ENCODE measurements at regions not wholly inside any gene's neighbourhood (a gene's known extent, or its start where the extent isn't known, plus 50 kb on each side); places are given as distances from the start of the nearest gene placed in this dataset.

GRCh38 chr2:163456953-163457743, 278.7 kb downstream of the FIGN start:
- DNase-seq = no peak

DNA sequence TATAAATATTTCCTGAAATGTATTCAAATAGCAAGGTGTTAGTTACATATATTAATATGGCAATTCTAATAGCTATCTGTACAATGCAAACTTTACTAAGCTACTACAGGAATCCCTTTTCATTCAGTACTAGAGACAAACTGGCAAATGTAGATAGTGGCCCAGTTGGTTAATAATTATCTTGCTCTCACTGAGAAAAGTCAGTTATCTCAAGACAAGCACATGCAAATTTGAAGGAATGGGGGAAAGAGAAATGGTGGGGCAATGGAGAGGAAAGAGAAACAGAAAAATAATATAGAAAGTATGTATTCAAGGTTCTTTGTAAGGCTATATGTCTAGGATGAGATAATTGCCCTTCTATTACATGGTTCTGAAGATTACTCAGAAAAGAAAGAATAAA, 280.0 kb downstream of the FIGN start:
- DNase-seq = no peak

GRCh38 chr2:163453920-163454319, 281.9 kb downstream of the FIGN start:
- DNase-seq = no peak

DNA sequence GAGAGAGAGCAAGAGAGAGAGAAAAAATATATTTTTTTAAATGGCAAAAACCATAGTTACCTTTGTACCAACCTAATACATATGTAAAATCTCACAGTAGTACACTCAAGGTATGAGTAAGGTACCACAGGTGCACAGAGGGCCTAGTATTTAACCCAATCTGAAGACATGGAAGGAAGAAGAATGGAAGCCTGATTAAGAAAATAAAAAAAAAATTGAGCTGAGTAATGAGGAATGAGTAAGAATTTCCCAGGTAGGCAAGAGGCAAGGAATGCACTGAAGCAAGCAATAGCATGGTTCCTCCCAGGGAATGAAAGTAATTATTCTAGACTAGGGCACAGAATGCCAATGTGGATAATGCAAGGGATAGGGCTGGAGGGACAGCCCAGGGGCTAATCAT, 294.2 kb downstream of the FIGN start:
- DNase-seq = no peak

GRCh38 chr2:163436963-163437362, 298.8 kb downstream of the FIGN start:
- DNase-seq = no peak

GRCh38 chr2:163428187-163428586, 307.6 kb downstream of the FIGN start:
- no peak for DNase-seq

DNA sequence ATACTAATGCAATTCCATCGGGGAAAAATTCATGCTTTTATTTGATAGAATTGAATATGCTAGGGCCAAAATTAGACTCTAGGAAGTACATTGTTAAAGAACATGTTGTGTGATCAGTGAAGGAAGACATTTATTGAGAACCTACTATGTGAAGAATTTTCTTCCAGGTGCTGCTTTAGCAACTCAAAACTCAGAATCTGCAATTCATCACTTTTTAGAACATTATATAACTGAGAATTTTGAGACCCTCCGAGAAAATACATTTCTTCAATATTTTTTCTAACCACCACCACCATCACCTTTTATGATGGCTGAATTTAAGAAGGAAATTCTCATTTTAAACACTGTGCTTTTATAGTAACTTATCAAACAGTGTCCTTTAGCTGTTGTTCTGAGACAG, 315.2 kb downstream of the FIGN start:
- no peak for DNase-seq

- DNase-seq = peak; percentile 27 to 28
These were observed 316.6 kb downstream of the FIGN start for GRCh38 chr2:163419000-163419830.

GRCh38 chr2:163417596-163418337, 318.0 kb downstream of the FIGN start:
- DNase-seq = no peak

GRCh38 chr2:163414121-163414520, 321.7 kb downstream of the FIGN start:
- no peak for DNase-seq

GRCh38 chr2:163407296-163407695, 328.5 kb downstream of the FIGN start:
- DNase-seq = no peak

DNA sequence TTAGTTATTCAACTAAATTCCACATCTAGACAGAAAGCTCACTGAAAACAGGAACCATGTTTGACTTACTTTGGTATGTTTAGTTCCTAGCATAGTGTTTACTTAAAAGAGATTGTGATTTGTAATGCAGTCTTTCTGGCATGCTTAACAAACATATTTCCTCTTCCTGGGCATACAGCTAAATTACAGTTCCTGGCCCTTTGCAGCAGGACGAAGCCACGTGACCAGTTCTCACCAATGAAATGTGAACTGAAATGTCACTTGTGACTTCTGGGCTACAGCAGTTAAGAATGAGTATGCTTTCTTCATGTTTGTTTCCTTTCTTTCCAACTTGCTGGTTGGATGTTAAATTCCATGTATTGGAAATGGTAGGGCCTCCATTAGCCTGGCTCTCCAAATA, 330.5 kb downstream of the FIGN start:
- no peak for DNase-seq

DNA sequence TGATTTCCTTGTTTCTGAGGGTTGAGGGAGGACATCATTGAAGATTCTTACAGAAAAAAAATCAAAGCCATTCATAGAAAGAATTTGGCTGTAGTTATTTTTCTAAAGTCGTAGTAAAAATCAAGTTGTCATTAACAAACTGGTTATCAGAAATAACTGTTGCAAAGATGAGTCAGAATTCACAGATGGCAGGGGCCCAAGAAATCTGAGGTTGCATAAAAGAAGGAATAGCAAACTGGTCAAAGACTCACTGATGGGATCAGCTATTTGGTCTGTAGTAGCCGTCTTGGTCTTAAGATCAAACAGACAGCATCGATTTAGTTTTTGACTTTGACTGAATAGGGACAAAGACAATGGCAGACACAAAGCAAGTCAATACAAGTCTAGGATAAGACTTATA, 334.3 kb downstream of the FIGN start:
- DNase-seq = no peak

DNA sequence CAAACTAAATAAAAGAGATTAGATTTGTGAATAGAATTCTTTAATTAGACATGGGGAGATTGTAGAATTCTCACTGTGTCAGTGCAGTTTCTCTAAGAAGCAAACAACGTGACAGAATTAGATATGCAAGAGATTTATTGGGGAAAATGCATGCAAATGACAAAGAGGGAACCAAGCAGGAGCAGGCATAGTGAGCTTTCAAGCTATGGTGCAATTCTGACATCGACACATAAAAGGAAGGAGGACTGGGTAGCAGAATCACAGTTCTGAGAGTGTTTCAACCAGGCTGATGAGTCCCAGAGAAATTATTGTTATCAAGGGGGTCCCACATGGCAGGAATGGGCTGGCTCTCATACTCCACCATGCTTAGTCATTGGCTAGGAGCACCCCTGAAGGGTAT, 338.4 kb downstream of the FIGN start:
- DNase-seq = peak; percentile 14 to 31

- DNase-seq = no peak
These were observed 340.2 kb downstream of the FIGN start for GRCh38 chr2:163395602-163396001.

- no peak for DNase-seq
These were observed 346.0 kb downstream of the FIGN start for GRCh38 chr2:163389838-163390237.

DNA sequence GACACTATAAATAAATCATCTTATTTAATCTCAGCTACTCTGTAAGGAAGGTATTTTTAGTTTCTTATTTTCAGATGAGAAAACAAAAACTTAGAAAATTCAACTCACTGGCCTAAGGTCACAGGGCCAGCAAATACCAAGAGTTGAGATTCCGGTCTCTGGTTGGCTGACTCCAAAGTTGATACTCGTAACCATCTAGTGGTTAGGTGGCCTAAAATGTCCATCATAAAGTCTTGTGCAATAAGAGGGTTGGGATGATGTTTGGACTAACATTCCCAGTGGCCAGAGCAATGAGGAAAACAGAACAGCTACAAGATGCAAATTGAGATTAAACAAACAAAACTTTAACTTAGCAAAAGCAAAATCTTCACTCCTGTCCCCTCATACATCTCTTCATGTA, 360.3 kb downstream of the FIGN start:
- no peak for DNase-seq

DNA sequence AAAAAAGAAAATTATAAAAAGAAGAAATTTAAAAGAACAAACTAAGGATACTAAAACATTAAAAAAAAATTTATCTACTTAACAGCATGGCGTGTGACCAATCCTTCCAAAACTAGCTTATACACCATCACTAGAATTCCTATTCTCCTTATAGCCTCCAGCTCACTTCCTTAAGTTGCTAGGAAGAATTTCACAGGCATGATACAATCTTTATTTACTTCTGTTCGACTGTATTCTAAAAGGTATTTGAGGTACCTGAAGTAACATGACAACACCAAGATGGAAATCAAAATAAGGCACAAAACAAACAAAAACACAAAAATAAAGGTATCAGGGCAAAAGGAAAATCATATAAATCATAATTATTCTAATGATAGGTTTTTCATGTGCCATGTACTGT, 360.7 kb downstream of the FIGN start:
- no peak for DNase-seq

DNA sequence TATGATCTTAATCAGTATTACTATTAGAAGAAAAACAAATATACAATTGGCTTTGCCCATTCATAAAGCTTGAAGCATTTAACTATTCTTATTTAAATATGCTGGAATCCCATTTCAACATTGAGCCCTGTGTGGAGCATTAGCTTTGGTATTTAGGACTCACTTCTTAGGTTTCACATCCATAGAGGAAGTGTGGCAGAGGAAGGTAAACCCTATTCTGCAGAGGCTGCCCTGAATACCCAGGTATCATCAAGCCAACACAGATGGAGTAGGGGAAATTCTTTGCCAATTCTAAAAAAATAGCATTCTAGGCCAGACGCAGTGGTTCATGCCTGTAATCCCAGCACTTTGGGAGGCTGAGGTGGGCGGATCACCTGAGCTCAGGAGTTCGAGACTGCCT, 361.5 kb downstream of the FIGN start:
- DNase-seq = no peak

DNA sequence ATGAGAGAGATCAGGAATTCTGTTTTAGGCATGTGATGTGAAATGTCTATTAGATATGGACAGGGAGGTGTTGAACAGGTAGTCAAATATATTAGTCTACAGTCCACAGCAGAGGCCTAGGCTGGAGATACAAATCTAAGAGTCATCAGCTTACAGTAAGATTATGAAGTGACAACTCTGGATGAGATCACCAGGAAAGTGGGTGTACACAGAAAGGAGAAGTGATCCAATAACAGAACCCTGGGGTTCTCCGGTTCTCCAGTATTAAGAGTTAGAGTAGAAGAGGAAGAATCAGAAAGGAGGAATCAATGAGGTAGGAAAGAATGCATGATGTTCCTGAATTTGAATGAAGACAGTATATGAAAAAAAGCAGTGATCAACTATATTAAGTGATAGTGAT, 362.3 kb downstream of the FIGN start:
- peak; percentile 79 to 86 for DNase-seq

DNA sequence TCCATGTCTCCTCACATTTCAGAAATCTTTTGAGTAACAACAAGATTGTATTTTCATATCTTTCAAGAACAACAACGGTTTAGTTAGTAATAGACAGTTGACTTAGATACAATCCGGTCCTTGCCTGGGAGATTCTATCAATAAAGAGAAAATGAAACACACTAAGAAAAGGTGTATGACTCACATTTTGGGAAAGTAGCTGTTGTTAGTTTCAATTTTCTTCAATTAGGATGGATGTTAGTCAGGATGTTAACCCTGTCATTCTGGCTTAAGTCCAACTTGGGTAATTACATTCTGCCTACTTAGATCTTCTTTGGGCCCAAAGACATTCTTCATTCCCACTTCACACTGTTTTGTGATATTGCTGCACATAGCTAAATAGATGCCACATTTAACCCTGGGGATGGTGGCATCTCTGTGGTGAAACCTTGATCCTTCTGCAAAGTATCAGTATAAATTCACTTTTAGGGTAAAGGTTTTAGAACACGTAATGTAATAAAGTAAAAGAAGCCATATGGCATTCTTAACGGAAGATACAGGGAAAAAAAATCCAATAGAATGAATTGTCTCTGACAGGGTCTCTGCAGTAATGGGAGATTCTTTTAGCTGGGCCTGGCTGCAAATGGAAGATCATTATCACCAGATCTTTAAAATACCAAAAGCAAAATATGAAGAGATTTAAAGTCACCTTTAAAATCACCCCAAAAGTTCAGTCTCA, 365.5 kb downstream of the FIGN start:
- no peak for DNase-seq

DNA sequence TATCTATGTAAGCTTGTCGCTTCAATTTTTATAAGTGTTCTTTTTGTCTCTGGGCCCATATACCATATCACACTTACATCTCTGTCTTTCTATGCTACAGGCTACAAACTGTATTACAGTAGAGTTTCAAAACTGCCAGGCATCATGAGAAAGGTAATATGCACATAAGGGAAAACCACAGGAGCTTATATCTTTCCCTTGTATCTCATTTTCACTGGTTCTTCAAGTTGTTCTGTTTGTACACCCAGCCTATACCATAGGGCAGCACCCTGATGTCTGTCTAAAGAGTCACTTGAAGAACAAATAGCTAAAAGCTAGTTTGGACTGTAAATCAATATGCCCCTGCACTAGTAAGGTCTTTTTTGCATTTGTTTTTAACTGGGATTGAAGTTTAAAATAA, 366.7 kb downstream of the FIGN start:
- no peak for DNase-seq

GRCh38 chr2:163368655-163369054, 367.2 kb downstream of the FIGN start:
- DNase-seq = no peak
